Fibroblast of the aortic adventitia (primary cell): ENCODE measurements at regions not wholly inside any gene's neighbourhood (a gene's known extent, or its start where the extent isn't known, plus 50 kb on each side); places are given as distances from the start of the nearest gene placed in this dataset.
A peak's percentile ranks its signal among the peaks of the same experiment; 100 is the strongest.

Experiments used
- DNase-seq: peaks from one replicate; pipeline ENCODE4 v3.0.0-alpha.2; 2010; ENCODE audit warnings: low read depth
- H3K4me3 ChIP-seq: 2 replicates; pipeline ENCODE4 v1.5.1; 2011; ENCODE audit warnings: low read depth, mild to moderate bottlenecking, control low read depth, low read length, moderate library complexity
- CTCF ChIP-seq: IDR thresholded peaks from 2 replicates; pipeline ENCODE4 v1.5.1; 2011; ENCODE audit warnings: mild to moderate bottlenecking, low read length, control low read depth, inconsistent platforms; ENCODE audit not compliant: insufficient read depth

DNA sequence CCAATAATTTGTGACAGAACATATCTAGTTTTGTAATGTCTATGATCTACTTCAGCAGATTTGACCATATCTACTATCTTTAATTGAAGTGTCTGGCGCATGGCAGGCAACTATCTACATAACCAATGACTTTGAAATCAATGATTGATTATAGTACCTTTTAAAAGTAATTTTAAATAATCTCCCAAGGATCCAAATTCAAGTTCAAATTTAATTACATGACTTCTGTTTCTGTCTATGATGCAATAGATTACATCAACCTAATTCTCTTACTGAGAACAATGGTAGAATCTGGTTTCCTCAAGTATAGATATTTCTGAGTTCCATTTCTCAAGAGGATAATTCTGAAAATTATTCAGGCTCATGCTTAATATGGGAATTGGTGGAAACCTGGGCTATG, 177.4 kb upstream of the IL15 start:
- TF ChIP-seq CTCF = no peak
- no peak overlapping the region for H3K4me3 ChIP-seq
- DNase-seq = no peak

DNA sequence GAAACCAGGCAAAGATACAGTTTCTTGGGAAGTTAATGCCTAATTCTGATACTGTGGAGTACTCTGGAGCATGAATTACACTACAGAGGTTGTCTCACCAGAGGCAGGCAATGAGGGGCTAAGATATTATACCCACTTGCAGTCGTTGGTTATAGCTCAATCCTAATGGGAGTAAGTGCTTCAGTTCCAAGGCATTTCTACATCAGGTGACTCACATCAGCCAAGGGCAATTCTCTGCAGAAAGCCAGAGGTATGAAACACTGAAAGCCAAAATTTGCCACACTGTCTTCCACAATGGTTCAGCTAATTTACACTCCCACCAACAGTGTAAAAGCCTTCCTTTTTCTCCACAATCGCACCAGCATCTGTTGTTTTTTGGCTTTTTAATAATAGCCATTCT, 174.0 kb upstream of the IL15 start:
- no peak overlapping the region for H3K4me3 ChIP-seq
- no peak for DNase-seq
- no peak for TF ChIP-seq CTCF

DNA sequence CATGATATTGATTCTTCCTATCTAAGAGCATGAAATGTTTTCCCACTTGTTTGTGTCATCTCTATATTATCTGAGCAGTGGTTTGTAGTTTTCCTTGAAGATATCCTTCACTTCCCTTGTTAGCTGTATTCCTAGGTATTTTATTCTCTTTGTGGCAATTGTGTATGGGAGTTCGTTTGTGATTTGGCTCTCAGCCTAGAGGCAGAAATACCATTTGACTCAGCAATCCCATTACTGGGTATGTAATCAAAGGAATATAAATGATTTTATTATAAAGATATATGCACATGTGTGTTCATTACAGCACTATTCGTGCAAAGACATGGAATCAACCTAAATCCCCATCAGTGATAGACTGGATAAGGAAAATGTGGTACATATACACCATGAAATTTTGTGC, 172.7 kb upstream of the IL15 start:
- no peak for DNase-seq
- no peak for TF ChIP-seq CTCF
- no peak overlapping the region for H3K4me3 ChIP-seq

DNA sequence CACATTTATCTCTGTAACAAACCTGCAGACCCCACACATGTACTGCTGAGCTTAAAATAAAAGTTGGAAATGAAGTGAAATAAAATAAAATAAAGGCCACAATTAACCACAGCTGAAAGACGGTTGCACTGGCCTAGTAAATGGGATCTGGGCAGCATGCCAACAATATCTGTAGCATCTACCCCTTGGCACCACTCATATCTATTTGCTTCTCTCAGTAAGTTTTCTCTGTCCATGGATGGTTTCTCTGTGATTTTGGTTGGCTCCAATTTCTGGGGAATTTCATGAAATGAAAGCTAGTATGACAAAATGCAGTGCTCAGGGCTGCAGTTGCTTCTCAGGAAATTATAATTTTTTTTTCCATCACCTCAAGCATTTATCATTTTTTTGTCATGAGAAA, 172.0 kb upstream of the IL15 start:
- TF ChIP-seq CTCF = no peak
- H3K4me3 ChIP-seq = no peak overlapping the region
- peak; percentile 12 for DNase-seq

DNA sequence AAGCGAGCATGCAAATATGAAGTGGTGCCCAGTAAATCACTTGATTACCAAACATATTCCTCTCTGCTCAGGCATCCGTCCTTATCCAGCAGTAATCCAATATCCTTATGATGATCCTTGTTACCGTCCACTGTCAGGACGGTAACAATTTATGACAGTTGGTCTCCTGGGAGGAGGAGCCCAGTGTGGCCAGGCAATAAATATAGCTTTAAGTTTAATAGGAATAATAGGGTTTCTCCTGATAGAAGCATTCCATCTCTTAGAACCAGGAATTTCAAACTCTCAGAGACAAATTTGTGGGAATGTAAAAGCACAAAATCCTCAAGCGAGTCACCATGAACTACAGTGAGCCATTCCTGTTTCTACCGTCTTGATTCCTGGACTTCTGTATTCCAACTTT, 171.2 kb upstream of the IL15 start:
- no peak overlapping the region for H3K4me3 ChIP-seq
- no peak for DNase-seq
- TF ChIP-seq CTCF = no peak

DNA sequence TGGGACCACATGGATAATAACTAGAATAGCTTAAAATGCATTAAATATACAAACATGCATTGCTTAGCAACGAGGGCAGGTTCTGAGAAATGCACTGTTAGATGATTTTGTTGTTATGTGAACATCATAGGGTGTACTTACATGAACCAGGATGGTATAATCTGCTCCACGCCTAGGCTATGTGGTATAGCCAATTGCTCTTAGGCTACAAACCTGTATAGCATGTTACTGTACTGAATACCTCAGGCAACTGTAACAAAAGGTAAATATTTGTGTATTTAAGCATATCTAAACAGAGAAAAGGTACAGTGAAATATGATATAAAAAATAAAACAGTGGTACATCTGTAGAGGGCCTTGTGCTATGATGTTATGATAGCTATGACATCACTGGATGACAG, 169.2 kb upstream of the IL15 start:
- H3K4me3 ChIP-seq = no peak overlapping the region
- TF ChIP-seq CTCF = no peak
- no peak for DNase-seq

DNA sequence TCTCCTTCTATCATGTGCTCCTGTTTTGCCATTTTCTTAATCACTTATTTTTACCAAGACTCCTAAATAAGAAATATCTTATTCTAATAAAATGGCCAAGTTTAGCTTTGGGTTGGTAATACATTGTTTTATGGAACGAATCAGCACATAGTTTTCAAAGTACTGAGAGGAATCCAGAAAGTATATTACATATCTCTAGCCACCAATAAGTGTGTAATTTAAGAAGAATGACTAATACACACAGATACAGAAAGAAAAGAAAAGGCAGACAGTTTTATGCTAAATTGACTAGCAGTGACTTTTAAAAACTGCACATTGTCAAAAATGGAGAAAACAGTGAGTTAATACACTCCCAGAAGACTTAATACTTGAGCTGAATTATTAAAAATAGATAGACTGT, 167.0 kb upstream of the IL15 start:
- no peak for TF ChIP-seq CTCF
- peak; percentile 14 for DNase-seq

More for the DNA sequence above, 167.0 kb upstream of the IL15 start:
- no peak overlapping the region for H3K4me3 ChIP-seq
